Brain pericyte (primary cell): ENCODE measurements at regions not wholly inside any gene's neighbourhood (a gene's known extent, or its start where the extent isn't known, plus 50 kb on each side); places are given as distances from the start of the nearest gene placed in this dataset.

Experiments
- DNase-seq: peaks from one replicate; pipeline ENCODE4 v3.0.0-alpha.2; 2012; ENCODE audit warnings: low read depth, low spot score

GRCh38 chr19:31160336-31160926 is 188.8 kb downstream of the TSHZ3 start:
- DNase-seq = peak; percentile 21

GRCh38 chr19:31154021-31154420 is 195.2 kb downstream of the TSHZ3 start:
- DNase-seq = no peak

GRCh38 chr19:31152906-31153305 is 196.3 kb downstream of the TSHZ3 start:
- DNase-seq = no peak

GRCh38 chr19:31149441-31149941 is 199.7 kb downstream of the TSHZ3 start:
- no peak for DNase-seq

GRCh38 chr19:31148671-31149070 is 200.6 kb downstream of the TSHZ3 start:
- no peak for DNase-seq

GRCh38 chr19:31147234-31147633 is 202.0 kb downstream of the TSHZ3 start:
- DNase-seq = no peak

- no peak for DNase-seq
These were observed 202.6 kb downstream of the TSHZ3 start for GRCh38 chr19:31146546-31147183.

- no peak for DNase-seq
These were observed 203.2 kb downstream of the TSHZ3 start for GRCh38 chr19:31146015-31146414.

- DNase-seq = no peak
These were observed 204.2 kb downstream of the TSHZ3 start for GRCh38 chr19:31145007-31145406.

GRCh38 chr19:31144075-31144870 is 205.0 kb downstream of the TSHZ3 start:
- DNase-seq = no peak

GRCh38 chr19:31141301-31141700 is 207.9 kb downstream of the TSHZ3 start:
- no peak for DNase-seq

- no peak for DNase-seq
These were observed 208.5 kb downstream of the TSHZ3 start for GRCh38 chr19:31140717-31141116.

GRCh38 chr19:31139871-31140505 is 209.2 kb downstream of the TSHZ3 start:
- DNase-seq = no peak

- DNase-seq = no peak
These were observed 211.2 kb downstream of the TSHZ3 start for GRCh38 chr19:31138077-31138476.

- DNase-seq = no peak
These were observed 213.4 kb downstream of the TSHZ3 start for GRCh38 chr19:31135841-31136240.

GRCh38 chr19:31132753-31133110 is 216.5 kb downstream of the TSHZ3 start:
- DNase-seq = no peak

GRCh38 chr19:31128291-31128690 is 220.9 kb downstream of the TSHZ3 start:
- no peak for DNase-seq

GRCh38 chr19:31127134-31127967 is 221.9 kb downstream of the TSHZ3 start:
- peak; percentile 57 for DNase-seq

- DNase-seq = no peak
These were observed 223.0 kb downstream of the TSHZ3 start for GRCh38 chr19:31126236-31126635.

- no peak for DNase-seq
These were observed 224.2 kb downstream of the TSHZ3 start for GRCh38 chr19:31125071-31125470.

- no peak for DNase-seq
These were observed 227.7 kb downstream of the TSHZ3 start for GRCh38 chr19:31121501-31121900.
